SK-N-MC (cell line): ENCODE measurements at regions not wholly inside any gene's neighbourhood (a gene's known extent, or its start where the extent isn't known, plus 50 kb on each side); places are given as distances from the start of the nearest gene placed in this dataset.
"Not testable (repeated sequence)": the region's sequence is repeated elsewhere in the genome, so short reads cannot be mapped to it uniquely, and the experiment has no call there.

Experiments
- DNase-seq: peaks from one replicate; pipeline ENCODE4 v3.0.0-alpha.2; 2011; ENCODE audit warnings: low read depth, low spot score
- H3K27ac ChIP-seq: fragments of 200-600 bp; sonication (generic); 2 replicates; pipeline ENCODE4 v1.5.1; 2016; ENCODE audit warnings: mixed run types
- H3K36me3 ChIP-seq: fragments of 200-600 bp; sonication (generic); 2 replicates; pipeline ENCODE4 v1.6.1; 2017; ENCODE audit warnings: antibody characterized with exemption, low read length, mixed read lengths; ENCODE audit not compliant: insufficient read depth
- H3K4me3 ChIP-seq: fragments of 200-600 bp; sonication (generic); 2 replicates; pipeline ENCODE4 v1.5.1; 2016
- H3K9ac ChIP-seq: fragments of 200-600 bp; sonication (generic); 2 replicates; pipeline ENCODE4 v1.8.0; 2017; ENCODE audit warnings: mixed run types, mixed read lengths; ENCODE audit not compliant: insufficient read length
- H3K9me3 ChIP-seq: fragments of 200-600 bp; sonication (generic); 2 replicates; pipeline ENCODE4 v1.6.1; 2017; ENCODE audit warnings: low read depth, mild to moderate bottlenecking, antibody characterized with exemption, low read length, moderate library complexity, mixed read lengths
- EZH2 ChIP-seq: fragments of 200-600 bp; sonication (generic); IDR thresholded peaks from one replicate; pipeline ENCODE4 v1.6.1; 2017; ENCODE audit warnings: antibody characterized with exemption
- FOXP2 ChIP-seq: optimal IDR thresholded peaks from 2 replicates; pipeline ENCODE3; 2011; ENCODE audit warnings: mild to moderate bottlenecking, moderate library complexity; ENCODE audit not compliant: insufficient read depth; ENCODE audit errors: extremely low read length, control extremely low read depth
- POLR2AphosphoS5 ChIP-seq: IDR thresholded peaks from 2 replicates; pipeline ENCODE4 v1.6.1; 2012; ENCODE audit warnings: mild to moderate bottlenecking, low read depth, low read length, borderline replicate concordance

GRCh38 chr12:30537228-30537627 lies 158.4 kb downstream of the IPO8 start:
- Histone ChIP-seq H3K4me3 (no peak overlapping the region), H3K36me3 (no peaks in the 10 kb centered on the region), H3K27ac (no peak overlapping the region), H3K9me3 (no peaks in the 10 kb centered on the region), H3K9ac (no peak overlapping the region)
- DNase-seq: no peak
- TF ChIP-seq EZH2 (no peak), FOXP2 (no peak), POLR2AphosphoS5 (no peak)

GRCh38 chr12:30533558-30534265 lies 162.0 kb downstream of the IPO8 start:
- no peak overlapping the region for H3K4me3 ChIP-seq
- H3K36me3 ChIP-seq: no peaks in the 10 kb centered on the region
- H3K9ac ChIP-seq: no peak overlapping the region
- TF ChIP-seq EZH2 (no peak), POLR2AphosphoS5 (no peak), FOXP2 (no peak)
- H3K9me3 ChIP-seq: no peaks in the 10 kb centered on the region
- DNase-seq: no peak
- H3K27ac ChIP-seq: no peak overlapping the region

GRCh38 chr12:30531731-30532678 lies 163.7 kb downstream of the IPO8 start:
- TF ChIP-seq EZH2 (no peak), POLR2AphosphoS5 (no peak)
- Histone ChIP-seq H3K9ac (no peak overlapping the region), H3K9me3 (no peaks in the 10 kb centered on the region), H3K27ac (no peak overlapping the region), H3K4me3 (no peak overlapping the region), H3K36me3 (no peaks in the 10 kb centered on the region)
- no peak for DNase-seq

GRCh38 chr12:30529489-30530269 lies 166.0 kb downstream of the IPO8 start:
- Histone ChIP-seq H3K9ac (no peak overlapping the region), H3K36me3 (no peaks in the 10 kb centered on the region), H3K27ac (no peak overlapping the region), H3K9me3 (no peaks in the 10 kb centered on the region), H3K4me3 (no peak overlapping the region)
- TF ChIP-seq FOXP2 (no peak), EZH2 (no peak), POLR2AphosphoS5 (no peak)
- no peak for DNase-seq

- no peaks in the 10 kb centered on the region for H3K36me3 ChIP-seq
- H3K9ac ChIP-seq: no peak overlapping the region
- no peak overlapping the region for H3K4me3 ChIP-seq
- H3K27ac ChIP-seq: no peak overlapping the region
- no peak for DNase-seq
- no peaks in the 10 kb centered on the region for H3K9me3 ChIP-seq
- TF ChIP-seq POLR2AphosphoS5 (no peak), EZH2 (no peak), FOXP2 (no peak)
These were observed 170.5 kb downstream of the IPO8 start for GRCh38 chr12:30525171-30525570.

- not testable (repeated sequence) for H3K9me3 ChIP-seq, H3K27ac ChIP-seq, H3K9ac ChIP-seq, DNase-seq, H3K4me3 ChIP-seq, H3K36me3 ChIP-seq
These were observed 175.4 kb downstream of the IPO8 start for GRCh38 chr12:30520285-30520684.

- no peaks in the 10 kb centered on the region for H3K36me3 ChIP-seq
- no peak overlapping the region for H3K4me3 ChIP-seq
- TF ChIP-seq POLR2AphosphoS5: no peak
- TF ChIP-seq EZH2: no peak
- TF ChIP-seq FOXP2: no peak
- DNase-seq: no peak
- no peak overlapping the region for H3K27ac ChIP-seq
- H3K9ac ChIP-seq: no peak overlapping the region
- no peaks in the 10 kb centered on the region for H3K9me3 ChIP-seq
These were observed 176.1 kb downstream of the IPO8 start for GRCh38 chr12:30519535-30519934.

- H3K36me3 ChIP-seq: no peaks in the 10 kb centered on the region
- H3K9ac ChIP-seq: no peak overlapping the region
- no peaks in the 10 kb centered on the region for H3K9me3 ChIP-seq
- H3K4me3 ChIP-seq: no peak overlapping the region
- no peak for TF ChIP-seq POLR2AphosphoS5
- DNase-seq: no peak
- H3K27ac ChIP-seq: no peak overlapping the region
These were observed 178.3 kb downstream of the IPO8 start for GRCh38 chr12:30517320-30517719.
